HK-2 (cell line): ENCODE measurements at regions not wholly inside any gene's neighbourhood (a gene's known extent, or its start where the extent isn't known, plus 50 kb on each side); places are given as distances from the start of the nearest gene placed in this dataset.
A peak's percentile ranks its signal among the peaks of the same experiment; 100 is the strongest.

ENCODE experiments used
- DNase-seq: peaks from one replicate; pipeline ENCODE4 v3.0.0-alpha.2; 2018; ENCODE audit not compliant: unreplicated experiment

- DNase-seq = no peak
Observed at GRCh38 chr14:65281991-65282895, 130.3 kb upstream of the FUT8 start.

- no peak for DNase-seq
Observed at GRCh38 chr14:65282896-65283253, 129.7 kb upstream of the FUT8 start.

GRCh38 chr14:65286443-65286842 lies 126.1 kb upstream of the FUT8 start:
- DNase-seq = no peak

GRCh38 chr14:65287264-65288131 lies 125.0 kb upstream of the FUT8 start:
- no peak for DNase-seq

GRCh38 chr14:65290830-65291229 lies 121.7 kb upstream of the FUT8 start:
- DNase-seq = peak; percentile 59

GRCh38 chr14:65291531-65291930 lies 121.0 kb upstream of the FUT8 start:
- no peak for DNase-seq

- no peak for DNase-seq
Observed at GRCh38 chr14:65294816-65295215, 117.7 kb upstream of the FUT8 start.

- DNase-seq = no peak
Observed at GRCh38 chr14:65296402-65296801, 116.1 kb upstream of the FUT8 start.

GRCh38 chr14:65296876-65297275 lies 115.7 kb upstream of the FUT8 start:
- DNase-seq = no peak

GRCh38 chr14:65297744-65298143 lies 114.8 kb upstream of the FUT8 start:
- no peak for DNase-seq

GRCh38 chr14:65299826-65300225 lies 112.7 kb upstream of the FUT8 start:
- no peak for DNase-seq

- DNase-seq = no peak
Observed at GRCh38 chr14:65301862-65302539, 110.5 kb upstream of the FUT8 start.

- no peak for DNase-seq
Observed at GRCh38 chr14:65302571-65303189, 109.8 kb upstream of the FUT8 start.

- DNase-seq = no peak
Observed at GRCh38 chr14:65303190-65303898, 109.2 kb upstream of the FUT8 start.

GRCh38 chr14:65303899-65304222 lies 108.7 kb upstream of the FUT8 start:
- DNase-seq = no peak

- no peak for DNase-seq
Observed at GRCh38 chr14:65304239-65304638, 108.3 kb upstream of the FUT8 start.

GRCh38 chr14:65304963-65305362 lies 107.6 kb upstream of the FUT8 start:
- no peak for DNase-seq

GRCh38 chr14:65308536-65308935 lies 104.0 kb upstream of the FUT8 start:
- DNase-seq = no peak

- DNase-seq = no peak
Observed at GRCh38 chr14:65310568-65310967, 102.0 kb upstream of the FUT8 start.

- DNase-seq = no peak
Observed at GRCh38 chr14:65312859-65313258, 99.7 kb upstream of the FUT8 start.
